ENCODE measurements at regions not wholly inside any gene's neighbourhood (a gene's known extent, or its start where the extent isn't known, plus 50 kb on each side); places are given as distances from the start of the nearest gene placed in this dataset.

GRCh38 chr12:107549651-107550480 lies 135.7 kb upstream of the PWP1 start:
- TF ChIP-seq POLR2AphosphoS5 (IDR thresholded peaks at IDR 0.05; ENCODE audit: low read depth, low read length) (no peak), TAF1 (IDR thresholded peaks at IDR 0.05; ENCODE audit: borderline replicate concordance, insufficient read depth, low read length) (no peak)
